ENCODE measurements at regions not wholly inside any gene's neighbourhood (a gene's known extent, or its start where the extent isn't known, plus 50 kb on each side); places are given as distances from the start of the nearest gene placed in this dataset.

GRCh38 chr15:87633525-87633924 lies 623.0 kb downstream of the NTRK3 start:
- no peak for TF ChIP-seq CTCF (IDR thresholded peaks at IDR 0.05)
- no peak for TF ChIP-seq ZFX (IDR thresholded peaks at IDR 0.05; ENCODE audit: borderline replicate concordance)

Data from 22Rv1 (cell line).